Brain microvascular endothelial cell (primary cell): ENCODE measurements at regions not wholly inside any gene's neighbourhood (a gene's known extent, or its start where the extent isn't known, plus 50 kb on each side); places are given as distances from the start of the nearest gene placed in this dataset.

Experiments
- DNase-seq: peaks from one replicate; pipeline ENCODE4 v3.0.0-alpha.2; 2020
- H3K27ac ChIP-seq: fragments of 250-450 bp; sonication (Bioruptor Pico); 2 replicates; pipeline ENCODE4 v1.5.1; 2020; ENCODE audit warnings: mild to moderate bottlenecking, moderate library complexity
- H3K27me3 ChIP-seq: fragments of 250-450 bp; sonication (Bioruptor Pico); replicated peaks from 2 replicates; pipeline ENCODE4 v1.5.1; 2020; ENCODE audit warnings: mild to moderate bottlenecking
- H3K36me3 ChIP-seq: fragments of 250-450 bp; sonication (Bioruptor Pico); replicated peaks from 2 replicates; pipeline ENCODE4 v1.5.1; 2020; ENCODE audit warnings: mild to moderate bottlenecking
- H3K4me3 ChIP-seq: 2 replicates; pipeline ENCODE4 v1.5.1; 2011; ENCODE audit warnings: low read depth, mild to moderate bottlenecking, control low read depth, low read length, moderate library complexity
- CTCF ChIP-seq: IDR thresholded peaks from 2 replicates; pipeline ENCODE4 v1.5.1; 2011; ENCODE audit warnings: low read depth, mild to moderate bottlenecking, moderate library complexity, low read length, control low read depth, inconsistent platforms; ENCODE audit errors: missing control alignments
- in situ Hi-C: cut with HindIII; loops from 2 replicates; pipeline ENCODE4 v1.10.0; 2017; ENCODE audit warnings: low sequenced_read_pairs, low pct_ligation_motif_present

- in situ Hi-C loops, result no loop called here
- no peaks in the 10 kb centered on the region for H3K27me3 ChIP-seq
- no peak overlapping the region for H3K27ac ChIP-seq
- no peak for DNase-seq
- no peak for TF ChIP-seq CTCF
- no peak overlapping the region for H3K4me3 ChIP-seq
- H3K36me3 ChIP-seq, result no peaks in the 10 kb centered on the region
Measured at GRCh38 chr14:48853159-48853558, 733.0 kb downstream of the RPS29 start.

DNA sequence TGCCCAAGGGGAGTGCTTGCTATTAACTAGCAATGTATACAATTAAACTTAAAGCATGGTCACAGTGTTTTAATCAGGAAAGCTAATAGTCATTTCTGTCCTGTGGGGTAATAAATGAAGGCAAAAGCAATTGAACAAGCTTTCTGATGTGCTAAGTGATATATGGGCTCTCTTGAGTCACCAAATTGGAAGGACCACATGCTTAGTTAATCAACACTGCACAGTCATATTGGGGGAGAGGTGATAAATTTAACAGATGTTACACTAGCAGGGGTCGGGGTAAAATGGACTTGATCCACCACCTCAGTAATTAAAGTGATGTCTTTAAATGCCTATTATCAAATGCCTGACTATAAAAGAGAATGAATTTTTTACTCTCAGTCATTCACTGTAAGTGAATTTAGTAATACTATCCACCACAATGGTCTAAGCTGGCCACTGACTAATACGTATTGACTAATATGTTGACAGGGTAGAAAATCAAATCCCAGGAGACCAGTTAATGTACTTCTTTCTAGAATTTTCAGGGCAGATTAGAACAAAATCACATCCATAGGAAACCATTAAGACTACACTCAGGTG, 736.3 kb downstream of the RPS29 start:
- H3K36me3 ChIP-seq, result no peaks in the 10 kb centered on the region
- no peak for TF ChIP-seq CTCF
- no peak overlapping the region for H3K4me3 ChIP-seq
- no peak for DNase-seq
- no peak overlapping the region for H3K27ac ChIP-seq
- in situ Hi-C loops, result no loop called here
- no peaks in the 10 kb centered on the region for H3K27me3 ChIP-seq

DNA sequence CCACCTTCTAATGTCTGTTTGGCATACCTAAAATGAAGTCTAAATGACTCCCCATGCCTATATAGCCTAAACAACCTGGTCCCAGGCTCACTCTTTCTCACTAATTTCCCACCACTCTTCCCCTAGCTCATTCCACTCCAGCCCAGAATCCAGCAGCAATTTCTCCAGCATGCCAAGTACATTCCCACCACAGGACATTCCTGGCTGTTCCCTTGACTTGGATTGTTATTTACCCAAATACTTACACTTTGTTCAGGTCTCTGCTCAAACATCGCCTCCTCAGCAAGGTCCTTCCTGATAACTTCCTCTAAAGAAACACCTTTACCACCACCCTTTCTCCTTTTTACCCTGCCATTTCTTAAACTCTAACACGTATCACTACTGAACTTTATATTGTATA, 743.4 kb downstream of the RPS29 start:
- in situ Hi-C loops, result no loop called here
- Histone ChIP-seq H3K27ac (no peak overlapping the region), H3K4me3 (no peak overlapping the region)

GRCh38 chr14:48826058-48826457, 760.1 kb downstream of the RPS29 start:
- Histone ChIP-seq H3K27ac (no peak overlapping the region), H3K4me3 (no peak overlapping the region), H3K27me3 (no peaks in the 10 kb centered on the region), H3K36me3 (no peaks in the 10 kb centered on the region)
- DNase-seq, result peak; percentile 33
- no peak for TF ChIP-seq CTCF
- in situ Hi-C loops, result no loop called here

More for the DNA sequence above, 743.4 kb downstream of the RPS29 start:
- H3K36me3 ChIP-seq, result no peaks in the 10 kb centered on the region
- DNase-seq, result no peak
- no peaks in the 10 kb centered on the region for H3K27me3 ChIP-seq
- TF ChIP-seq CTCF, result no peak

DNA sequence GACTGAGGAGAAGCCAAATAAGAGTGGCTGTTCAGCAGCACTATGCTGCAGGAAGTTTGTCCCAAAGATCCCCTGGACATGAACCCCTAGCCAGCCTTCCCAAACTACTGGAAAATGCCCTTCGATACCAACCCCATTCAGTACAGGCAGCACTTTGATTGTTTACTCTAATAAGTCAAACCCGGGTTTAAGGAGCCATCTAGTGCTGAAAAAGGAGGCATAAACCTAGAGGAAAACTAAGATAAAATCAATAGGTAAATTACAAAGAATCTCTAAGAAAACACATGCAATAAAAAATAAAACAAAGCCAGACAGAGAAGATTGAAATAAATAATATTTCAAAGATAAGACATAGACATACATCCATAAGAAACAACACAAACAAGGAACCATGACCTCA, 771.6 kb downstream of the RPS29 start:
- Histone ChIP-seq H3K27me3 (no peaks in the 10 kb centered on the region), H3K27ac (no peak overlapping the region), H3K36me3 (no peaks in the 10 kb centered on the region), H3K4me3 (no peak overlapping the region)
- in situ Hi-C loops, result no loop called here
- no peak for TF ChIP-seq CTCF
- no peak for DNase-seq

GRCh38 chr14:48805315-48805714, 780.9 kb downstream of the RPS29 start:
- H3K36me3 ChIP-seq, result no peaks in the 10 kb centered on the region
- H3K27ac ChIP-seq, result no peak overlapping the region
- no peak for TF ChIP-seq CTCF
- no peak overlapping the region for H3K4me3 ChIP-seq
- in situ Hi-C loops, result no loop called here
- DNase-seq, result no peak
- H3K27me3 ChIP-seq, result no peaks in the 10 kb centered on the region
